Activated CD4-positive, alpha-beta T cell treated with anti-CD3 and anti-CD28 coated beads, Interleukin-2, amount 50 U/mL, for 48 hours (primary cell): ENCODE measurements at regions not wholly inside any gene's neighbourhood (a gene's known extent, or its start where the extent isn't known, plus 50 kb on each side); places are given as distances from the start of the nearest gene placed in this dataset.
"Not testable (repeated sequence)": the region's sequence is repeated elsewhere in the genome, so short reads cannot be mapped to it uniquely, and the experiment has no call there.

ENCODE experiments used
- DNase-seq, 2 experiments: peaks; one replicate each; pipeline ENCODE4 v3.0.0-alpha.2; 2020

DNA sequence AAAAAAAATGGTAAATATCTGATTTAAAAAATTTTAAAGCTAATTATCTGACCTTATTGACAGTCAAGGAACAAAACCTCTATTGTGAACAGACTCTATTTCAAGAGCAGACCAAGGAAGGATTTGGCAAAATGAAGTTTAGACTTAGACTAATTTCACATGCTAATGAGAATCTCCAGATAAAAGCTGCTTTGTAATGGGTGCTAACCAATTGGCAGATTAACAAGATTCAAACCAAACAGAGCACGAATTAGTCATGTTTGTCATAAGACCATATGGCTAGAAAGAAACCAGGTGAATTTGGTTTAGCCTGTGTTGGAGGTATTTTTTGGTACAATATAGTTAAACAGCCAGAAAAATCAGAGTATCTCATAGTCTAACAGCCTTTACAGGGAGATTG is 429.1 kb upstream of the NFE2L3 start:
- DNase-seq, result no peak

DNA sequence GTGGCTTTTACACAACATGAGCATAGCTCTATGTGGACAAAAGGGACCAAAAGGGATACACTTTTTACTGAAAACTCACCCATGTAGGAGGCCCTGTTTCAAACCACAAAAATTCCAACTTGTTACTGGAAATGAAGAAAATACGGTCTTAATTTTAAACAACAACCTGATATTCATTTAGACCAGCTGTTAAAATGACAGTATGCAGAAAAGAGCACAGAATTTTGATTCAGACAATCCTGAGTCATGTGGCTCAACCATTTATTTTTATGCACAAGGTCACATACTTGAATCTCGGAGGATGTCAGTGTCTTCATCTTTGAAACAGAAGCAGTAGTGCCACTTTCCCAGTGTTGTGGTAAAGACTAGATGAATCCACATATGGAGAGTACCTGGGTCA is 426.5 kb upstream of the NFE2L3 start:
- no peak for DNase-seq

DNA sequence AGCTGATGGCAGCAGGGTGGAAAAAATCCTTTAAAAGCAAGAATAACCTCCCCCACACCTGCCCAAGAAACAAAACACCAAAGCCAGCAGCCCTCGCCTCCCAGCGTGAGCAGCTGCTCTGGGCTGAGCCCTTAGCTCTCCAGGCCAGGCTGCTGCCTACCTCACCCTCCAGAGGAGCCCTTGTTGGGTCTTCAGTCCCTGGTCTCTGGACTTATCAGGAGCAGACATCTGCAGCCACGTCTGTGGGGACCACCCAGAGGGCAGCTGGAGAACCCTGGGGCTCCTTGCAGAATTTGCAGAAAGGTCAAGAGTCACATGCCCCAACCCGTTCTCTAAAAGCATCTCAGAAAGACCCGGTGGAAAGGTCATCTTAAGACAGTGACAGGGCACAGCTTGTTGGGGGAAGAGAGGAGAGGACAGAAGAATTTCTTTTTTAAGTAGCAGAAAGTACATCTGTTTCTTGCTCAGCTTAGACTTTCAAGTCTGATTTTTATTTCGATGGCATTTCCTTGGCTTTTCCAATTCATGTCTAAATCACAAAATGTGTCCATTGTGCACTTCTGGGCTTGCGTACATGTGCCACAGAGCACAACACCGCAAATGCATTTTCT is 425.7 kb upstream of the NFE2L3 start:
- DNase-seq, result no peak

DNA sequence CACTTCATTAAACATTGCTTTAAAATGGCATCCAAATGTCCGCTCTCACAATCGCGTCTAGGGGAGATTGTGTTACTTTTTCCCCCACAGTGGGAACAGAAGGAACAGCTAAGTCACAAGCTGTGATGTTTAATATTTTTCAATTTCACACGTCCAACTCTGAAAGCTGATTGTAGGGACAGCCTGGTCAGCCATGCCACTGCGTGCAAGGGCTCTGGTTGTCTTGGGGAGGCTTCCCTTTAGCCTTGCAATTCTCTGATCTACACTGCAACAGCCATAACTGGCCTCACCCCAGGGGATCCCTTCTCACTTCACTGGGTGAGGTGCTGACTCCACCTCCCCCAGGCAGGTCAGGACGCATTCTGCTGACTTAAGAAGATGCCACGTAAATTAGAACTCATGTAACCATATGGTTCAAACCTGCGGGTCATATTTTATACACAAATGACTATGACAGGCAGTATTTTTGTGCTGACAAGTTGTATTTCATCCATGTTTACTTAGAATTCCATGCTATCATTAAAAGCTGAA is 425.2 kb upstream of the NFE2L3 start:
- no peak for DNase-seq

- no peak for DNase-seq
These were observed 424.6 kb upstream of the NFE2L3 start for GRCh38 chr7:25727446-25727845.

GRCh38 chr7:25727876-25728275 is 424.1 kb upstream of the NFE2L3 start:
- DNase-seq, result no peak

GRCh38 chr7:25731068-25731845 is 420.7 kb upstream of the NFE2L3 start:
- DNase-seq, result no peak

- no peak for DNase-seq
These were observed 420.2 kb upstream of the NFE2L3 start for GRCh38 chr7:25731846-25732245.

GRCh38 chr7:25732766-25733217 is 419.2 kb upstream of the NFE2L3 start:
- DNase-seq, result no peak

- DNase-seq, result no peak
These were observed 416.2 kb upstream of the NFE2L3 start for GRCh38 chr7:25735674-25736242.

GRCh38 chr7:25738528-25738927 is 413.5 kb upstream of the NFE2L3 start:
- no peak for DNase-seq

DNA sequence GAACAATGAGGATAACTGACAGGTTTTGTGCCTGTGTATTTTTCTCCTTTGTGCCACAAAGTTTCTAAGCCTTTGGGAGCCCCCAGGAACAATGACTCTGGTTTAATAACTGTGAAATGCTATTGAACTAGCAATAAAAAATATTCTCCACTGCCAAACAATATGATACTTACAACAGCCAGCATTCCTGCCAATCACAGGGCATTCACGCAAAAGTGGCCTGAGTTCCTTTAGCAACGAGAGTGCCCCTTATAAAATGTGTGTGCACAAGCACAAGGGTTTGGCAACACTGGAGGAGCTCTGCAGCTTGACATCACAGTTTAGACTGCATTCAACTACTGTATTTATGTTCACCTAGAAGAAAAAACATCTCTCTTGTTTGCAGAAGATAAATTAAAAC is 412.9 kb upstream of the NFE2L3 start:
- DNase-seq, result no peak

- no peak for DNase-seq
These were observed 409.7 kb upstream of the NFE2L3 start for GRCh38 chr7:25742316-25742715.

DNA sequence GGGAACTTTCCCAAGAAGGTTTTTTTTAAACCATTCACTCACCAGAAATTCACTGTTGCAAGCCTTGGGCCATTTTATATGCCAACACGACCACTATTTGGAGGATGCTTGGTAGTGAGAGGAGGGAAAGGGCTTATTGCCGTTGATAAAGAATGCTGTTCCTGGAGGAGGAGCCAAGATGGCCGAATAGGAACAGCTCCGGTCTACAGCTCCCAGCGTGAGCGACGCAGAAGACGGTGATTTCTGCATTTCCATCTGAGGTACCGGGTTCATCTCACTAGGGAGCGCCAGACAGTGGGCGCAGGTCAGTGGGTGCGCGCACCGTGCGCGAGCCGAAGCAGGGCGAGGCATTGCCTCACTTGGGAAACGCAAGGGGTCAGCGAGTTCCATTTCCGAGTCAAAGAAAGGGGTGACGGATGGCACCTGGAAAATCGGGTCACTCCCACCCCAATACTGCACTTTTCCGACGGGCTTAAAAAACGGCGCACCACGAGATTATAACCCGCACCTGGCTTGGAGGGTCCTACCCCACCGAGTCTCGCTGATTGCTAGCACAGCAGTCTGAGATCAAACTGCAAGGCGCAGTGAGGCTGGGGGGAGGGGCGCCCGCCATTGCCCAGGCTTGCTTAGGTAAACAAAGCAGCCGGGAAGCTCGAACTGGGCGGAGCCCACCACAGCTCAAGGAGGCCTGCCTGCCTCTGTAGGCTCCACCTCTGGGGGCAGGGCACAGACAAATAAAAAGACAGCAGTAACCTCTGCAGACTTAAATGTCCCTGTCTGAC is 408.1 kb upstream of the NFE2L3 start:
- DNase-seq, result not testable (repeated sequence)

DNA sequence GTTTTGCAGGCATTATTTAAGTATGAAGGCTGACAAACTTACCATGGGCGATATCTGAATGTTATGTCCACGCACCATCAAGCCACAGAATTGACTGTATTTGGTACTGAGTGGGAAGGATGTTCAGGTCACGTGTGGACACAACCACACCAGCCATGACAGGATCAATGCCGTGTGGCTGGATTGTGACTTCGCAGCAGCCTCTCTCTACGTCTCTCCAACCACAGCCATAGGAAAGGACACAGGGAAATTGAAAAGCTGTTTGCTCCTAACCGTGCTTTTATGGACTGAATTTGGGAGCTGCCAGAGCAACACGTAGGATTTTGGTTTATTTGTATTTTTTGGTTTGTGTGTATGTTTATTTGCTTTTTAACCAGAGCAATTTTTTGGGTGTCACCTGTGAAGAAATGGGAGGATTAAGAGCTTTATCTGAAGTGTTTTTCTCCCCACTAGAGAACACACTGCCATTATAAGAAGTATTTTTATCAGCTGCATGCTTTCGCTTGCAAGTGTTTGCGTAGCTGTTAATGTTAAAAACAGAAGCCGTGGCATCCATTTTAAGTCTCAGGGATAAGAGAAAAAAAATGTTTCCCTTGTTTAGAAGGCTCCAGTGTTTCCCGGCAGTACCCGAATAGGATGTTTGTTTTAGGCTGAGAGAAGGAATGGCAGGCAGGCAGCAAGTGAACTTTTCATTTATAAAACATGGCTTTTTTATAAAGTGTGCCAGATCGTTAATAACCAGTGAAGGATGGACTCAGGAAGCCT is 401.1 kb upstream of the NFE2L3 start:
- no peak for DNase-seq

DNA sequence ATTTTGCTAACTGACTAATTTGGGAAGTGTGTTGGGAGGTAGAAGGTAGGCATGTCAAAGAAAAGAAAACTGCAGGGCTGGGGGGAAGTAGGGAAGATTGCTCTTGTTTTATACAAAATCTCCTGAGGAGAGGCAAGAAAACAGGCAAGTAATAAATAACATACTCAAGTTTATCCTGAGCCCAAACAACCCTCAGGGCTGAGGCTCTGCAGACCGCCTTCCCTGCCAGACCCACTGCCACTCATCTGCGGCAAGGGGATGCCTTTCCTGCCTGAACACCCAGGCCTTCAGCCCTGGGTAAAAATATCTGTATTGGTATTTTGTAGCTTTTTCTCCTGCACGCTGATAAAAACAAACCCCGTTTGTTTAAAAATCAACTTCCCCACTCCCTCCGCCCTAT is 399.8 kb upstream of the NFE2L3 start:
- no peak for DNase-seq

DNA sequence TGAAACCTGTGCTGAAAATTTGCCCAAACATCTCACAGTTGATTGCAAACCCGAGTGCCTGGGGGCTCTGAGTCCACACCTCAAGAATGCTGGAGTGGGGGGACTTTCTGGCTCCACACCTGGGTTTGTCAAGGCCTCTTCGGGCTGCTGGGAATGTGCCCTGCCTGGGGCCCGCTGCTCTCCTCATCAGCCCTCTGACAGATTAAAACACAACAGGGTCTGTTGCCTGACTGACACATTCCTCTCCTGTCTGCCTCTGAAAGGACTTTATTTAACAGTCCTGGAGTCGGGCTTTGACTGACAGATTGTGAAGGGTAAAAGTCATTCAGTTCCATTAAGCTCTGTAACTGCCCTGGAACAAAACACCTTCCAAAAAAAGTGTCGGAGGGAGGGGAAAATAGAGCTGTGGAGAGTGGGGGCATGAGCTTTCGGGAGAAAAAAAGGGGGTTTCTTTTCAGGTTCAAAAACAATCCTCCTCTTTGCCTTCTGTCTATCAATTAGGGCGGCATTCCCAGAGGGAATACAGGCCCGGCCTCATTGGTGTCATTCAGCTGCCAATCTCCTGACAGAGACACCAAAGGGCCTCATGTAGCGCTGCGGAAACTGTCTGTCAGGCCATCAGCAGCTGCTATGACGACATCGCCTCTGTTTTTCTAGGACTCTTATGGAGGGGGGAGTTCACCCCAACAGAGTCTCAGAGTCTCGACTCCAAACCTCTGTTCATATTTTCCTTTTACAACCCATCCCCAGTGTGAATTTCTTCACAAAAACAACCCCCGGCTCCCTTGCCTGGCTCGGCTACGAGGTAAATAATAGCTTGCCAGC is 398.8 kb upstream of the NFE2L3 start:
- DNase-seq, result no peak

DNA sequence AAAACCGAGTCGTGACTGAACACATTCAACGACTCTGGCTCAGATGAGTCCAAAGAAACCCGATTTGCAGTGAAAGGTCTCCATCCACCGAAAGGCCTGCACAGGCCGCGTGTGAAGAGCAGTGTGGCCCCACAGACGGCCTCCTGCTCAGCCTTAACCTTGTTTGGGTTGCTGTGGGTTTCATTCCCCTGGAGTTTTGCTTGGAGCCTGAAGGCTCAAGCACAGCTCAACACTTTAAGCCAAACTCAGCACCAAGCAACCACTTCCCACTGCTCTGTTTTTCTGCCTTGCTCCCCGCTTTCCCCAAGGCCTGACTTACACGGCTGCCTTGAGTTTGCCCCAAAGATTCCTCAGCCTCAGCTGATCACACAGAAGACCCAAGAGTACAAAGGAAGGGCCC is 398.2 kb upstream of the NFE2L3 start:
- no peak for DNase-seq

DNA sequence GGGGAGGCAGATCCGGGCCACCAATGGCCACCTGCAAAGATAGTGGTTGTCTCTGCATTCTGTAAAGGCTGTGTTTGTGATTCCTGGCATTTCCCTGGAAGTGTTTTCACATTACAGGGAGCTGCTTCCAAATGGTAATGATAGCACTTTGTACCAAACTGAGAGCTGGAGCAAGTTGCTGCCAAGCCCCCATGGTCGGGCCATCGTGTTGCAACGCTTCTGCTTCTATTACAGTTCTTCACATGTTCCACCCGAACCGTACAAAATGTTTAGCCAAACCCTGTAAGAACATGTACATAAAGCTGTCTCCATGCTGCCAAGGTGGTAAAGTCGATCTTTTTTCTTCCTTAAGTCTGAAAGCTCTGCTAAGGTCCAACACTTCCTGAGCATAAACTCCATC is 397.7 kb upstream of the NFE2L3 start:
- no peak for DNase-seq

GRCh38 chr7:25754751-25755150 is 397.2 kb upstream of the NFE2L3 start:
- DNase-seq, result no peak

- no peak for DNase-seq
These were observed 395.4 kb upstream of the NFE2L3 start for GRCh38 chr7:25756601-25757000.

DNA sequence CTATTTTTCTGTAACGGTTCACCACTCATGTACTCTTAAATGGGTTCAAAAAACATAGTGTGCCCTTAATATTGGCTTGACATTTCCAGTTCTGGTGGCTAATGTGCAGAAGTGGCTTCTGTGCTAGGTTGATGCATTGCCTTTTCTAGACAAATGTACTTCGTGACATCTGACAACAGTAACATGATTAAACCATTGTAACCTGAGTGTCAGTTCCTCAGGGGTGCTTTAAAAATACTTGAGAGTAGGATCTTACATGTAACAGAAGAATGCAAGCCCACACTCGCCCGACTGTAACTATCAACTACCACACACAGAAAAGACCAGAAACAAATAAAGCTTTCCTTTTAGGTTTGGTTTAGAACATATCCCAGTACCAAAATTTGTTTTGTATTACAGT is 393.4 kb upstream of the NFE2L3 start:
- no peak for DNase-seq
